ENCODE measurements at regions not wholly inside any gene's neighbourhood (a gene's known extent, or its start where the extent isn't known, plus 50 kb on each side); places are given as distances from the start of the nearest gene placed in this dataset.
"Not testable (repeated sequence)": the region's sequence is repeated elsewhere in the genome, so short reads cannot be mapped to it uniquely, and the experiment has no call there.

- Mint-ChIP-seq H3K27ac (no peak overlapping the region), H3K4me1 (ENCODE audit: low read depth) (peaks cover 19% of the 10 kb centered on the region), H3K9me3 (no peaks in the 10 kb centered on the region), H3K36me3 (ENCODE audit: low read depth) (no peaks in the 10 kb centered on the region), H3K27me3 (peaks cover 8% of the 10 kb centered on the region), H3K4me3 (no peak overlapping the region)
Observed at GRCh38 chr3:170701696-170702678, 116.1 kb upstream of the SLC7A14 start.

- Mint-ChIP-seq H3K36me3 (ENCODE audit: low read depth) (no peaks in the 10 kb centered on the region), H3K27me3 (peaks cover 7% of the 10 kb centered on the region), H3K4me3 (no peak overlapping the region), H3K4me1 (ENCODE audit: low read depth) (peaks cover 26% of the 10 kb centered on the region), H3K27ac (no peak overlapping the region), H3K9me3 (no peaks in the 10 kb centered on the region)
Observed at GRCh38 chr3:170700054-170700404, 114.2 kb upstream of the SLC7A14 start.

- no peaks in the 10 kb centered on the region for H3K9me3 Mint-ChIP-seq
- peaks cover 26% of the 10 kb centered on the region for H3K4me1 Mint-ChIP-seq (ENCODE audit: low read depth)
- H3K36me3 Mint-ChIP-seq (ENCODE audit: low read depth): no peaks in the 10 kb centered on the region
- H3K4me3 Mint-ChIP-seq: no peak overlapping the region
- H3K27ac Mint-ChIP-seq: peak overlapping the region; percentile 12
- H3K27me3 Mint-ChIP-seq: peaks cover 1% of the 10 kb centered on the region
Observed at GRCh38 chr3:170699158-170700053, 113.5 kb upstream of the SLC7A14 start.

DNA sequence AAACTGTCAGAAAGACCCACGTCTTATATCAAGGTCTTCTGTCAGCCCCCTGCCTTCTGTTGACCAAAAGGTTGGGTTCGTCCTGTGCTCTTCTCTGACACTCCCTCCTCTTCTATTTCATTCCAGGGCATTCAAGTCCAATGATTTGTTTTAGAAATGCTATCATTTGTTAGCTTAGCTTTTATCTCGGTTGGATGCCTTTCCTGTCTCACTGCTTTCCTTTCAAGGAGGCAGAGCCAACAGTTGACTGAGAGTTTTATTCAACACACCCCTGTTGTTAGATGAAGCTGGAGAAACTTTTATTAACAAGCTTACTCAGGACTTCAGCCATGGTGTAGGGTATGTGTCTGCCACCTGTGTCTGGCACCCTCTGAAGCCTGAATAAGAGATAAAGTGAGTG lies 112.0 kb upstream of the SLC7A14 start:
- H3K9me3 Mint-ChIP-seq: no peaks in the 10 kb centered on the region
- H3K4me1 Mint-ChIP-seq (ENCODE audit: low read depth): peaks cover 26% of the 10 kb centered on the region
- no peaks in the 10 kb centered on the region for H3K27me3 Mint-ChIP-seq
- H3K27ac Mint-ChIP-seq: no peak overlapping the region
- no peak overlapping the region for H3K4me3 Mint-ChIP-seq
- H3K36me3 Mint-ChIP-seq (ENCODE audit: low read depth): no peaks in the 10 kb centered on the region

- H3K27ac Mint-ChIP-seq: peak overlapping the region; percentile 10
- H3K9me3 Mint-ChIP-seq: no peaks in the 10 kb centered on the region
- peaks cover 26% of the 10 kb centered on the region for H3K4me1 Mint-ChIP-seq (ENCODE audit: low read depth)
- no peak overlapping the region for H3K4me3 Mint-ChIP-seq
- no peaks in the 10 kb centered on the region for H3K27me3 Mint-ChIP-seq
- H3K36me3 Mint-ChIP-seq (ENCODE audit: low read depth): no peaks in the 10 kb centered on the region
Observed at GRCh38 chr3:170697131-170697530, 111.3 kb upstream of the SLC7A14 start.

DNA sequence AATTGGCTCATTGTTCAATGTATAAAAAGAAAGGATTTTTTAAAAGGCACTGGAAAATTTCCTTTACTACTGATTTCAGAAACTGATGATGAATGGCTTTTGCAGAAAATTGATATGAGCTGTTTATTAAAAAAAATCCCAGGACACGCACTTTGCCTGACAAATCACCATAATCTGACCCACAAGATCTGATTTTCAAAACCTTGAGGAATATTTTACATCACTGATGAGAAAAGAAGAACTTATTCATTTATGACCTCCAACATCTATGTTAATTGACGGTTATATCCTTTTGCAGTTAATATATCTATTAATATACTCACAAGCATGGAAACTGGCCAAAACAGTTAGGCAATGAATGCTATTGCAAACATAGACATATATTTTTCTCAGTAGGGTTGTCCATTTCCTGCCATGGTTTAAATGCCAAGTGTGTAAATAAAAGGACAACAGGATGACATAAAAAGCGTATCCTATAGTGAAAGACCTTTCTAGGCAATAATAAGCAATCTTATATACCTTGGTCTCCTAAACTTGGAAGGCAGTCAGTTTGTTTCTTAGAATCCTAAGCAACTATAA lies 109.7 kb upstream of the SLC7A14 start:
- Mint-ChIP-seq H3K9me3 (no peaks in the 10 kb centered on the region), H3K27me3 (no peaks in the 10 kb centered on the region), H3K4me1 (ENCODE audit: low read depth) (peaks cover 26% of the 10 kb centered on the region), H3K36me3 (ENCODE audit: low read depth) (no peaks in the 10 kb centered on the region), H3K4me3 (no peak overlapping the region), H3K27ac (no peak overlapping the region)

- Mint-ChIP-seq H3K4me3 (no peak overlapping the region), H3K27ac (no peak overlapping the region), H3K4me1 (ENCODE audit: low read depth) (peaks cover 14% of the 10 kb centered on the region), H3K27me3 (no peaks in the 10 kb centered on the region), H3K9me3 (no peaks in the 10 kb centered on the region), H3K36me3 (ENCODE audit: low read depth) (no peaks in the 10 kb centered on the region)
Observed at GRCh38 chr3:170692720-170693119, 106.8 kb upstream of the SLC7A14 start.

DNA sequence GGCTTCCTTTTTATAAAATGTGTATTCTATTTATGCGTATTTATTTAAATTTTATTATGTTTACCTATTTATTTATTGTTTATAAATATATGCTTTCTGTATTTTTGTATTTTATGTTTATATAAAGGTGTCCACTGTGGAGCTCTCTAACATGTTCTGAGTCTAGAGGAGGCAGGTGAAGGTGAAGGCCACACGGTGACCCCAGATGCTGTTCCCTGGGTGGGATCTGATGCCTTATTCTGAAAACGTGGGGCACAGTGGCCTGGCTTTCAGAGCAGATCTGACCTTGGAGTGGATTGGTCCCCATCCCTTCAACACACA lies 104.7 kb upstream of the SLC7A14 start:
- H3K27me3 Mint-ChIP-seq: no peaks in the 10 kb centered on the region
- H3K4me3 Mint-ChIP-seq: no peak overlapping the region
- H3K36me3 Mint-ChIP-seq (ENCODE audit: low read depth): no peaks in the 10 kb centered on the region
- no peaks in the 10 kb centered on the region for H3K9me3 Mint-ChIP-seq
- H3K27ac Mint-ChIP-seq: no peak overlapping the region
- H3K4me1 Mint-ChIP-seq (ENCODE audit: low read depth): no peaks in the 10 kb centered on the region

GRCh38 chr3:170689893-170690660 lies 104.2 kb upstream of the SLC7A14 start:
- H3K36me3 Mint-ChIP-seq (ENCODE audit: low read depth): no peaks in the 10 kb centered on the region
- no peak overlapping the region for H3K27ac Mint-ChIP-seq
- H3K4me3 Mint-ChIP-seq: no peak overlapping the region
- no peaks in the 10 kb centered on the region for H3K4me1 Mint-ChIP-seq (ENCODE audit: low read depth)
- H3K27me3 Mint-ChIP-seq: no peaks in the 10 kb centered on the region
- no peaks in the 10 kb centered on the region for H3K9me3 Mint-ChIP-seq

- Mint-ChIP-seq H3K27ac (no peak overlapping the region), H3K27me3 (no peaks in the 10 kb centered on the region), H3K4me1 (ENCODE audit: low read depth) (no peaks in the 10 kb centered on the region), H3K4me3 (no peak overlapping the region), H3K9me3 (no peaks in the 10 kb centered on the region), H3K36me3 (ENCODE audit: low read depth) (no peaks in the 10 kb centered on the region)
Observed at GRCh38 chr3:170689296-170689829, 103.5 kb upstream of the SLC7A14 start.

DNA sequence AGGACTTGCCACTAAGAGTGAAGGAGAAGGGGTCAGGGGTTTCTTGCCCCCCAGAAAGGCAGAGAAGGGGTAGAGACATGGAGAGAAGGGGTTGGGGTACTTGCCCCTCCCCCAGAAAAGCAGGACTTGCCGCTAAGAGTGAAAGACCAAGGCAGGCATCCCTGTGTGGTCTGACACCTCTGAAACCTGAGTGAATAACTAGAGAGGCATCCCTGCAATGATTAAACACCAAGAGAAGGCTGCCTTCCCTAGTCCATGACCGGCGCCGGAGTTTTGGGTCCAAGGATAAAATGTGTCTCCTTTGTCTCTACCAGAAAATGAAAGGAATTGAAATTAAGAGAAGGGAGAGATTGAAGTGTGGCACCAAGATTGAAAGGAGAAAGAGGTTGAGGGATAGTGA lies 102.3 kb upstream of the SLC7A14 start:
- not testable (repeated sequence) for H3K9me3 Mint-ChIP-seq; H3K4me1 Mint-ChIP-seq (ENCODE audit: low read depth); H3K27me3 Mint-ChIP-seq; H3K36me3 Mint-ChIP-seq (ENCODE audit: low read depth); H3K27ac Mint-ChIP-seq; H3K4me3 Mint-ChIP-seq

GRCh38 chr3:170680593-170680992 lies 94.7 kb upstream of the SLC7A14 start:
- no peaks in the 10 kb centered on the region for H3K9me3 Mint-ChIP-seq
- H3K4me1 Mint-ChIP-seq (ENCODE audit: low read depth): no peaks in the 10 kb centered on the region
- H3K27ac Mint-ChIP-seq: no peak overlapping the region
- H3K36me3 Mint-ChIP-seq (ENCODE audit: low read depth): no peaks in the 10 kb centered on the region
- peaks cover 7% of the 10 kb centered on the region for H3K27me3 Mint-ChIP-seq
- no peak overlapping the region for H3K4me3 Mint-ChIP-seq

GRCh38 chr3:170679190-170679589 lies 93.3 kb upstream of the SLC7A14 start:
- H3K27ac Mint-ChIP-seq: no peak overlapping the region
- H3K27me3 Mint-ChIP-seq: peaks cover 7% of the 10 kb centered on the region
- no peak overlapping the region for H3K4me3 Mint-ChIP-seq
- no peaks in the 10 kb centered on the region for H3K9me3 Mint-ChIP-seq
- H3K36me3 Mint-ChIP-seq (ENCODE audit: low read depth): no peaks in the 10 kb centered on the region
- H3K4me1 Mint-ChIP-seq (ENCODE audit: low read depth): no peaks in the 10 kb centered on the region

DNA sequence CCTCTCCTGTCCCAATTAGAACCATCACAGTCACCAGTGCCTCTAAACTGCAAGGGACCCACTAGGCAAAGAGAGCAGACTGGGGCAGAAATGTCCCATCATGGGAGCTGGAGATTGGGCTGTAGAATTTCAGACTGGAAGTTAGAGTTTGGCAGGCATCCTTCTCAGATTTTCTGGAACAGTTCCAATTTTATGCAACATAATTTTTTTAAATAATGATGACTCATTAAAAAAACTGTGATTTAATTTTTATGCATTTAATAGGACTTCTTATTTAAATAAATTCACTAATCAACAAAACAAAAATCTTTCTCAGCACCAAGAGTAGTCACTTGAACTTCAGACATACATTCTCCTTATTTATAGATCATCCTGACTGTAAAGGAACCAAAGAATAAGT lies 84.6 kb upstream of the SLC7A14 start:
- Mint-ChIP-seq H3K9me3 (peaks cover 4% of the 10 kb centered on the region), H3K27ac (no peak overlapping the region), H3K36me3 (ENCODE audit: low read depth) (no peaks in the 10 kb centered on the region), H3K27me3 (peaks cover 21% of the 10 kb centered on the region), H3K4me1 (ENCODE audit: low read depth) (no peaks in the 10 kb centered on the region), H3K4me3 (no peak overlapping the region)

Data from stimulated activated naive CD8-positive, alpha-beta T cell treated with anti-CD3 and anti-CD28 coated beads, Interleukin-15, Interleukin-2, amounts not matched to agents 100 ng/mL and 50 ng/mL, for 24 hours (primary cell).